Activated CD8-positive, alpha-beta T cell treated with anti-CD3 and anti-CD28 coated beads for 36 hours (primary cell): ENCODE measurements at regions not wholly inside any gene's neighbourhood (a gene's known extent, or its start where the extent isn't known, plus 50 kb on each side); places are given as distances from the start of the nearest gene placed in this dataset.
"Not testable (repeated sequence)": the region's sequence is repeated elsewhere in the genome, so short reads cannot be mapped to it uniquely, and the experiment has no call there.

ENCODE experiments used
- ATAC-seq: fragments of 200-7000 bp; cut with Tn5 transposase; one replicate; pipeline ENCODE4 v1.10.0; 2021; ENCODE audit warnings: mild to moderate bottlenecking, moderate library complexity
- CTCF ChIA-PET: fragments of 350-600 bp; sonication (Branson Sonifier 250); formaldehyde crosslinking; loops from one replicate; lab custom pipeline; 2021; ENCODE audit warnings: antibody characterized with exemption; lab: Charles Lee
- POLR2A ChIA-PET: fragments of 350-600 bp; sonication (Branson Sonifier 250); formaldehyde crosslinking; loops from one replicate; lab custom pipeline; 2021; ENCODE audit warnings: antibody characterized with exemption; lab: Charles Lee
- DNase-seq: peaks from one replicate; pipeline ENCODE4 v3.0.0-alpha.2; 2020
- H3K27ac Mint-ChIP-seq: one replicate; pipeline ENCODE4 v1.8.0; 2021; ENCODE audit warnings: mild to moderate bottlenecking, mixed read lengths
- H3K27me3 Mint-ChIP-seq: one replicate; pipeline ENCODE4 v1.8.0; 2021; ENCODE audit warnings: mixed read lengths
- H3K36me3 Mint-ChIP-seq: one replicate; pipeline ENCODE4 v1.8.0; 2021; ENCODE audit warnings: low read depth, mixed read lengths
- H3K4me1 Mint-ChIP-seq: one replicate; pipeline ENCODE4 v1.8.0; 2021; ENCODE audit warnings: low read depth, mixed read lengths
- H3K4me3 Mint-ChIP-seq: one replicate; pipeline ENCODE4 v1.8.0; 2021; ENCODE audit warnings: mild to moderate bottlenecking, moderate library complexity, mixed read lengths
- H3K9me3 Mint-ChIP-seq: one replicate; pipeline ENCODE4 v1.8.0; 2021; ENCODE audit warnings: mixed read lengths
- CTCF ChIP-seq: fragments of 200-600 bp; IDR thresholded peaks from one replicate; pipeline ENCODE4 v1.8.0; 2022; ENCODE audit warnings: antibody characterized with exemption, mild to moderate bottlenecking
- intact Hi-C: fragments of 100-400 bp; cut with micrococcal nuclease; formaldehyde crosslinking; loops from one replicate; pipeline ENCODE4 v1.10.0; 2022

GRCh38 chr6:68122032-68122431, 513.0 kb upstream of the ADGRB3 start:
- no peak overlapping the region for H3K27ac Mint-ChIP-seq
- H3K4me1 Mint-ChIP-seq = no peaks in the 10 kb centered on the region
- no peaks in the 10 kb centered on the region for H3K27me3 Mint-ChIP-seq
- H3K4me3 Mint-ChIP-seq = no peak overlapping the region
- no peak for TF ChIP-seq CTCF
- POLR2A ChIA-PET = no interaction called here
- no peak for ATAC-seq
- intact Hi-C loops = no loop called here
- H3K9me3 Mint-ChIP-seq = peaks cover 13% of the 10 kb centered on the region
- CTCF ChIA-PET = no interaction called here
- H3K36me3 Mint-ChIP-seq = no peaks in the 10 kb centered on the region
- DNase-seq = no peak

DNA sequence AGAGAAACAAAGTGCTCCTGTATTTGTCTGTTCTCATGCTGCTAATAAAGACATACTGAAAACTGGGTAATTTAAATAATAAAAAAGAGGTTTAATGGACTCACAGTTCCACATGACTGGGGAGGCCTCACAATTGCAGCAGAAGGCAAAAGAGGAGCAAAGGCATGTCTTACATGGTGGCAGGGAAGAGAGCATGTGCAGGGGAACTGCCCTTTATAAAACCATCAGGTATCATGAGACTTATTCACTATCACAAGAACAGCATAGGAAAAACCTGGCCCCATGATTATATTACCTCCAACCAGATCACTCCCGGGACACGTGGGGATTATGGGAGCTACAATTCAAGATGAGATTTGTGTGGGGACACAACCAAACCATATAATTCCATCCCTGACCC, 514.1 kb upstream of the ADGRB3 start:
- H3K4me1 Mint-ChIP-seq, H3K4me3 Mint-ChIP-seq, H3K27me3 Mint-ChIP-seq, H3K27ac Mint-ChIP-seq, DNase-seq, H3K36me3 Mint-ChIP-seq, CTCF ChIA-PET, POLR2A ChIA-PET, ATAC-seq, intact Hi-C loops: not testable (repeated sequence)
- H3K9me3 Mint-ChIP-seq = peaks cover 12% of the 10 kb centered on the region

DNA sequence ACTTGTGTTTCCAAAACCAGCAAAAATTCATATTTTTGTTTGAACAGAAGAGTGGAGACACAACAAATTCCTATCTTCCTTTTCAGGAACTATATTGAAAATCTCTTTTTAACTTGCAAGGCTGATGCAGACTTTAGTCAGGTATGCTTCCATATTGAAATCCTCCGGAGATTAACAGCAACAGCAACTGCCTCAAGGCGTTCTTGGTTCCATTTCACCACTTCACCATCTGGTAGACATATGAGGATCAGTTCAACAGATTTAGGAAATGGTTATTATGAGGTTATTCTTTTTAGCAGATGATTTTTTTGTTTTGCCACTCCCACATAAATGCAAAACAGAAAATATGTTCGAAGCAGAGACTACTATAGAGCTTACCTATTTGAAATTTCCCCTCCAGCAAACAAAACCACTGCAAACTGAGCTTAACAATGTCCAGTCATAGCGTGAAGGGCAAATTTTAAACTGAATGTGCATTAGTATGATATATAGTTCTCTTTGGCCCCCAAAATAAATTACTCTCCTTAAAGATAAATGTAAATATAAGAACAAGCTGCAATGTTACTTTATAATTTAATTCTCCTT, 520.5 kb upstream of the ADGRB3 start:
- Mint-ChIP-seq H3K27me3 (no peaks in the 10 kb centered on the region), H3K36me3 (no peaks in the 10 kb centered on the region), H3K9me3 (peaks cover 5% of the 10 kb centered on the region), H3K4me3 (no peak overlapping the region), H3K27ac (no peak overlapping the region), H3K4me1 (no peaks in the 10 kb centered on the region)
- no peak for DNase-seq
- ChIA-PET POLR2A (interaction anchor here (0.9 kb wide), 1 partner anchor 11 kb away, joined by 3 read pairs; no protein-coding TSS in a partner anchor), CTCF (no interaction called here)
- ATAC-seq = no peak
- intact Hi-C loops = no loop called here
- no peak for TF ChIP-seq CTCF

GRCh38 chr6:68108233-68108835, 526.7 kb upstream of the ADGRB3 start:
- POLR2A ChIA-PET = no interaction called here

GRCh38 chr6:68094070-68094469, 541.0 kb upstream of the ADGRB3 start:
- Mint-ChIP-seq H3K27ac (no peak overlapping the region), H3K4me3 (no peak overlapping the region), H3K4me1 (no peaks in the 10 kb centered on the region), H3K27me3 (no peaks in the 10 kb centered on the region), H3K9me3 (peaks cover 3% of the 10 kb centered on the region), H3K36me3 (no peaks in the 10 kb centered on the region)
- ATAC-seq = no peak
- no peak for TF ChIP-seq CTCF
- ChIA-PET CTCF (no interaction called here), POLR2A (no interaction called here)
- intact Hi-C loops = no loop called here
- DNase-seq = no peak

More at GRCh38 chr6:68108233-68108835, 526.7 kb upstream of the ADGRB3 start:
- TF ChIP-seq CTCF = no peak
- Mint-ChIP-seq H3K27ac (no peak overlapping the region), H3K27me3 (no peaks in the 10 kb centered on the region), H3K9me3 (peaks cover 4% of the 10 kb centered on the region), H3K4me1 (no peaks in the 10 kb centered on the region), H3K4me3 (no peak overlapping the region), H3K36me3 (no peaks in the 10 kb centered on the region)
- intact Hi-C loops = no loop called here
- CTCF ChIA-PET = no interaction called here
- ATAC-seq (no peak), DNase-seq (no peak)
